Spleen (tissue), 7 donors: ENCODE measurements at regions not wholly inside any gene's neighbourhood (a gene's known extent, or its start where the extent isn't known, plus 50 kb on each side); places are given as distances from the start of the nearest gene placed in this dataset.

Experiments
- CTCF ChIP-seq, 11 experiments: fragments of 200-600 bp in 7 of 11; fragments of 450-650 bp in 4 of 11; sonication (generic) in 4 of 11; IDR thresholded peaks in 8 of 11; conservative IDR thresholded peaks in 3 of 11; 1 replicate in 7 of 11; 2 replicates in 4 of 11; pipeline versions ENCODE4 v1.4.0 to v1.8.0; 2016 to 2021; ENCODE audit warnings: antibody characterized with exemption in 11 of 11, inconsistent platforms in 4 of 11, mild to moderate bottlenecking in 1 of 11
- POLR2A ChIP-seq, 3 donors: fragments of 450-650 bp; IDR thresholded peaks; one replicate each; pipeline ENCODE4 v1.5.1; 2017; ENCODE audit warnings: antibody characterized with exemption in 3 of 3, mild to moderate bottlenecking in 1 of 3
- POLR2AphosphoS5 ChIP-seq, 3 donors: sonication (generic); formaldehyde crosslinking; IDR thresholded peaks; one replicate each; pipeline ENCODE4 v1.5.1; 2017; ENCODE audit warnings: antibody characterized with exemption in 3 of 3
- donor health status: DM: no; HTN: no; CAD: no; lungs with moderate emphysema.
- donor health status: DM: no; HTN: no; CAD: no.
- donor health status: DM: no; HTN: no; CAD: no.

- TF ChIP-seq CTCF (IDR thresholded peaks at IDR 0.05 in 8 of 11, conservative IDR thresholded peaks at IDR 0.05 in 3 of 11), result peak in 3 of 11 experiments; percentile 13 to 31 (median 17)
- no peak for TF ChIP-seq POLR2A (IDR thresholded peaks at IDR 0.05)
- no peak for TF ChIP-seq POLR2AphosphoS5 (IDR thresholded peaks at IDR 0.05)
Observed at GRCh38 chr4:71941001-71941400, 90.8 kb upstream of the NPFFR2 start.
